ENCODE measurements at regions not wholly inside any gene's neighbourhood (a gene's known extent, or its start where the extent isn't known, plus 50 kb on each side); places are given as distances from the start of the nearest gene placed in this dataset.
A peak's percentile ranks its signal among the peaks of the same experiment; 100 is the strongest.

DNA sequence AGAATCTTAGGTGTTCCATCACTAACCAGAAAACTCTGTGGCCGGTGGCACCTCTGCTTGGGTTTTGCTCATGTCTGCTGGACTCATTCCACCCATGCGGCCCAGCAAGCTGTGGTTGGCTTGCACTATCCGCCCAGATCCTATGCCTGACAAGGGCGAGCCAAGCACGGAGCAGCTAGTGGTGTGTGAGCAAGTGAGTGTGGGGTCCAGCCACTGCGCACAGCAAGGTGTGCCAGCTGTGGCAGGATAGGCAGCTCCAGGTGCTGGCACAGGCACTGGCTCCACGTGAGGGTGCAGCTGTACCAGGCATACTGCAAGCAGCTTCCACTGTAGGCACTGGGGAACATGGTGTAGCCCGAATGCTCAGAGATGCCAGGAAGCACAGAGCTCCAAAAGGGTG is 813.7 kb upstream of the CNTN5 start:
- Histone ChIP-seq H3K79me2 (ENCODE audit: control insufficient read depth, insufficient read depth, low read length) (no peaks in the 10 kb centered on the region), H3K27ac (ENCODE audit: low read depth, low read length) (no peak overlapping the region), H2BK120ac (ENCODE audit: low read depth, low read length) (no peak overlapping the region), H3K27me3 (ENCODE audit: insufficient read depth, low read length, poor library complexity) (no peaks in the 10 kb centered on the region), H3K4me1 (ENCODE audit: control insufficient read depth, low read depth, low read length) (no peaks in the 10 kb centered on the region), H3K79me1 (ENCODE audit: low read length) (no peaks in the 10 kb centered on the region), H4K5ac (ENCODE audit: low read length) (no peak overlapping the region), H3K36me3 (ENCODE audit: control insufficient read depth, insufficient read depth, low read length) (no peaks in the 10 kb centered on the region), H3K4ac (ENCODE audit: low read depth, low read length) (no peak overlapping the region), H3K23ac (ENCODE audit: low read length) (no peak overlapping the region), H3K4me3 (ENCODE audit: low read length) (no peak overlapping the region), H3K9ac (ENCODE audit: low read length) (no peak overlapping the region), H2BK5ac (ENCODE audit: low read length) (no peak overlapping the region), H4K8ac (ENCODE audit: low read depth, low read length) (no peak overlapping the region), H2AK5ac (ENCODE audit: low read length) (no peak overlapping the region), H2BK15ac (replicated peaks; ENCODE audit: low read depth) (no peak overlapping the region), H3K18ac (ENCODE audit: low read length) (no peak overlapping the region), H3K4me2 (ENCODE audit: low read length) (no peak overlapping the region), H3K56ac (ENCODE audit: low read length) (no peak overlapping the region)
- no peak for DNase-seq
- no CpG with 5 or more reads among the region's 8 CpGs for WGBS (ENCODE audit: extremely low coverage, insufficient coverage, low lambda C conversion rate)

DNA sequence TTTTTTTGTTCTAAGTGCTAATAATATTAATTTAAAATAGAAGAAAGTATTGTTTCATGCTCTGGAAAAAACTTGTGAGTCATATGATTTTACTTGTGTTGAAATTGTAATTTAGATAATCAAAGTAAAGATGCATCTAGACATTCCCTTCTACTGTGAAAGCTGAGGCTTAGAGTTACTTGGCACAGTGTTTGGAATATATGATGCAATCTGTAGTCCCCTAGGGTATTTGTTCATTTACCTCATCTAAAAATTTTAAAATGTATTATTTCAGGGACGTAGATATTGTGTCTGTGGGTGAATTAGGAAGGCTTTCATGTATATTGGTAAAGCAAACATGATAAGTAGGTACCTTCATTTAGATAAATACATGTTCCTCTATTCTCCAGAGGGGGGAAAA is 793.5 kb upstream of the CNTN5 start:
- WGBS (ENCODE audit: extremely low coverage, insufficient coverage, low lambda C conversion rate): no CpG with 5 or more reads among the region's 1 CpG
- H3K27ac ChIP-seq (ENCODE audit: low read depth, low read length): no peak overlapping the region

DNA sequence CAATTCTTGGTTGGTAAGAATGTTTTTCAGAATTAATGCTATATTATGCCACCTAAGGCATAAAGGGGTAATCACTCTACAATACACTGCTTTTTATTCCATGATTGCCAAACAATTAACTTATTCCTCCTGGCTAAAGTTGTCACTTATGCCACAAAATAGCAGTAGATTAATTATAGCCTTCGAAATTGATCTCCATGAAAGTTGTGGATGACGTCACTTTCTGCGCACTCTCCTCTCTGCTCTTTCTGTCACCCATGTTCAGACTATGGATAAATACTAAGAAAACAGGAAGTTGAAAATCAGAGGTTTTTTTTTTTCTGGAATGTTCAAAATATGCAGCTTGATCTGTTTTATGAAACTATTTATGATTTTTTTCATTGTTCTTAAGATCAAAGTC is 790.1 kb upstream of the CNTN5 start:
- no CpG with 5 or more reads among the region's 3 CpGs for WGBS (ENCODE audit: extremely low coverage, insufficient coverage, low lambda C conversion rate)
- H3K9ac ChIP-seq (ENCODE audit: low read length): no peak overlapping the region
- H3K4me2 ChIP-seq (ENCODE audit: low read length): no peak overlapping the region

More for the DNA sequence above, 793.5 kb upstream of the CNTN5 start:
- Histone ChIP-seq H3K4me2 (ENCODE audit: low read length) (no peak overlapping the region), H4K8ac (ENCODE audit: low read depth, low read length) (no peak overlapping the region), H3K79me2 (ENCODE audit: control insufficient read depth, insufficient read depth, low read length) (no peaks in the 10 kb centered on the region), H4K5ac (ENCODE audit: low read length) (no peak overlapping the region), H2BK120ac (ENCODE audit: low read depth, low read length) (no peak overlapping the region), H3K23ac (ENCODE audit: low read length) (no peak overlapping the region), H3K4ac (ENCODE audit: low read depth, low read length) (no peak overlapping the region), H3K56ac (ENCODE audit: low read length) (no peak overlapping the region), H2AK5ac (ENCODE audit: low read length) (no peak overlapping the region), H3K36me3 (ENCODE audit: control insufficient read depth, insufficient read depth, low read length) (no peaks in the 10 kb centered on the region), H3K79me1 (ENCODE audit: low read length) (no peaks in the 10 kb centered on the region), H3K9ac (ENCODE audit: low read length) (no peak overlapping the region), H3K4me1 (ENCODE audit: control insufficient read depth, low read depth, low read length) (no peaks in the 10 kb centered on the region), H2BK5ac (ENCODE audit: low read length) (no peak overlapping the region), H2BK15ac (replicated peaks; ENCODE audit: low read depth) (no peak overlapping the region), H3K27me3 (ENCODE audit: insufficient read depth, low read length, poor library complexity) (no peaks in the 10 kb centered on the region), H3K18ac (ENCODE audit: low read length) (no peak overlapping the region), H3K4me3 (ENCODE audit: low read length) (no peak overlapping the region)
- DNase-seq: no peak

DNA sequence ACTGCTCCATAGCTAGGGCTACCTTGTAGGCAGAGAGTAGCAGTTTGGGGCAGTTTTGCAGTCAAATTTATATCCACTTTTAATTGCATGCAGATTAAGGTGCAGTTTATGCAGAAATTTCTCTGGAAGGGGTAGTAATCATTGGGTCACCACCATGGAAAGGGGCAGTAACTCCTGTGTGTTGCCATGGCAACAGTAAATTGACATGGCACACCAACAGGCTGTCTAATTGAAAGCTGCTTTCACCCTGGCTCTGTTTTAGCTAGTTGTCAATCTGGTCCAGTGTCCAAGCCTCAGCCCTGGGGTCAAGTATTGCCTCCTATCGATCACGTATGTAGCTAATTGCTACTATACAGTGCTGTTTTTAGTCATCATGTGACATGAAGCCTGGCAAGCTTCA is 786.1 kb upstream of the CNTN5 start:
- Histone ChIP-seq H3K56ac (ENCODE audit: low read length) (no peak overlapping the region), H3K4me1 (ENCODE audit: control insufficient read depth, low read depth, low read length) (no peaks in the 10 kb centered on the region)
- no CpG with 5 or more reads among the region's 2 CpGs for WGBS (ENCODE audit: extremely low coverage, insufficient coverage, low lambda C conversion rate)

More for the DNA sequence above, 790.1 kb upstream of the CNTN5 start:
- Histone ChIP-seq H2BK120ac (ENCODE audit: low read depth, low read length) (no peak overlapping the region), H3K56ac (ENCODE audit: low read length) (no peak overlapping the region), H3K4ac (ENCODE audit: low read depth, low read length) (no peak overlapping the region), H3K4me3 (ENCODE audit: low read length) (no peak overlapping the region), H3K23ac (ENCODE audit: low read length) (no peak overlapping the region), H3K36me3 (ENCODE audit: control insufficient read depth, insufficient read depth, low read length) (no peaks in the 10 kb centered on the region), H2AK5ac (ENCODE audit: low read length) (no peak overlapping the region), H2BK5ac (ENCODE audit: low read length) (no peak overlapping the region), H3K79me2 (ENCODE audit: control insufficient read depth, insufficient read depth, low read length) (no peaks in the 10 kb centered on the region), H3K4me1 (ENCODE audit: control insufficient read depth, low read depth, low read length) (no peaks in the 10 kb centered on the region), H3K18ac (ENCODE audit: low read length) (no peak overlapping the region), H3K27ac (ENCODE audit: low read depth, low read length) (no peak overlapping the region), H3K27me3 (ENCODE audit: insufficient read depth, low read length, poor library complexity) (no peaks in the 10 kb centered on the region), H4K8ac (ENCODE audit: low read depth, low read length) (no peak overlapping the region), H2BK15ac (replicated peaks; ENCODE audit: low read depth) (no peak overlapping the region), H4K5ac (ENCODE audit: low read length) (no peak overlapping the region), H3K79me1 (ENCODE audit: low read length) (no peaks in the 10 kb centered on the region)
- DNase-seq: no peak

DNA sequence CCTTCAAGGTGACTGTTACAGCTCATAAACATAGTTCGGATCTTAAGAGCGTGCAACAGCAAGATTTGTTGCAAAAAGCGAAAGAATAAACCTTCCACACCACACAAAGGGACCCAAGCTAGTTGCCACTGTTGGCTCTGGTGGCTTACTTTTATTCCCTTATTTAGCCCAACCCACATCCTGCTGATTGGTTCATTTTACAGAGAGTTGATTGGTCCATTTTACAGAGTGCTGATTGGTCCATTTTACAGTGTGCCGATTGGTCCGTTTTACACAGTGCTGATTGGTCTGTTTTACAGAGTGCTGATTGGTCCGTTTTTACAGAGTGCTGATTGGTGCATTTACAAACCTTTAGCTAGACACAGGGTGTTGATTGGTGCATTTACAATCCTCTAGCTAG is 776.9 kb upstream of the CNTN5 start:
- no peak overlapping the region for H3K56ac ChIP-seq (ENCODE audit: low read length)
- DNase-seq: no peak
- no peak overlapping the region for H3K23ac ChIP-seq (ENCODE audit: low read length)
- no peak overlapping the region for H3K4me2 ChIP-seq (ENCODE audit: low read length)
- no peak overlapping the region for H3K9ac ChIP-seq (ENCODE audit: low read length)
- H3K4me3 ChIP-seq (ENCODE audit: low read length): no peak overlapping the region
- no peaks in the 10 kb centered on the region for H3K79me2 ChIP-seq (ENCODE audit: control insufficient read depth, insufficient read depth, low read length)
- H2BK5ac ChIP-seq (ENCODE audit: low read length): no peak overlapping the region
- H3K79me1 ChIP-seq (ENCODE audit: low read length): no peaks in the 10 kb centered on the region
- no peak overlapping the region for H3K4ac ChIP-seq (ENCODE audit: low read depth, low read length)
- H3K27ac ChIP-seq (ENCODE audit: low read depth, low read length): no peak overlapping the region
- H4K5ac ChIP-seq (ENCODE audit: low read length): no peak overlapping the region
- no peak overlapping the region for H4K8ac ChIP-seq (ENCODE audit: low read depth, low read length)
- no peak overlapping the region for H2BK120ac ChIP-seq (ENCODE audit: low read depth, low read length)
- no peak overlapping the region for H3K18ac ChIP-seq (ENCODE audit: low read length)
- no peaks in the 10 kb centered on the region for H3K4me1 ChIP-seq (ENCODE audit: control insufficient read depth, low read depth, low read length)
- H3K27me3 ChIP-seq (ENCODE audit: insufficient read depth, low read length, poor library complexity): no peaks in the 10 kb centered on the region
- no peak overlapping the region for H2BK15ac ChIP-seq (replicated peaks; ENCODE audit: low read depth)
- no CpG with 5 or more reads among the region's 6 CpGs for WGBS (ENCODE audit: extremely low coverage, insufficient coverage, low lambda C conversion rate)
- H3K36me3 ChIP-seq (ENCODE audit: control insufficient read depth, insufficient read depth, low read length): no peaks in the 10 kb centered on the region
- H2AK5ac ChIP-seq (ENCODE audit: low read length): no peak overlapping the region

More for the DNA sequence above, 786.1 kb upstream of the CNTN5 start:
- Histone ChIP-seq H3K4me2 (ENCODE audit: low read length) (no peak overlapping the region), H2AK5ac (ENCODE audit: low read length) (no peak overlapping the region), H3K27ac (ENCODE audit: low read depth, low read length) (no peak overlapping the region), H3K4ac (ENCODE audit: low read depth, low read length) (no peak overlapping the region), H2BK15ac (replicated peaks; ENCODE audit: low read depth) (no peak overlapping the region), H2BK5ac (ENCODE audit: low read length) (no peak overlapping the region), H3K79me1 (ENCODE audit: low read length) (no peaks in the 10 kb centered on the region), H4K5ac (ENCODE audit: low read length) (no peak overlapping the region), H4K8ac (ENCODE audit: low read depth, low read length) (no peak overlapping the region), H3K79me2 (ENCODE audit: control insufficient read depth, insufficient read depth, low read length) (no peaks in the 10 kb centered on the region), H3K9ac (ENCODE audit: low read length) (no peak overlapping the region), H3K36me3 (ENCODE audit: control insufficient read depth, insufficient read depth, low read length) (no peaks in the 10 kb centered on the region), H3K27me3 (ENCODE audit: insufficient read depth, low read length, poor library complexity) (no peaks in the 10 kb centered on the region), H3K4me3 (ENCODE audit: low read length) (no peak overlapping the region), H3K18ac (ENCODE audit: low read length) (no peak overlapping the region), H3K23ac (ENCODE audit: low read length) (no peak overlapping the region), H2BK120ac (ENCODE audit: low read depth, low read length) (no peak overlapping the region)
- DNase-seq: peak; percentile 22

DNA sequence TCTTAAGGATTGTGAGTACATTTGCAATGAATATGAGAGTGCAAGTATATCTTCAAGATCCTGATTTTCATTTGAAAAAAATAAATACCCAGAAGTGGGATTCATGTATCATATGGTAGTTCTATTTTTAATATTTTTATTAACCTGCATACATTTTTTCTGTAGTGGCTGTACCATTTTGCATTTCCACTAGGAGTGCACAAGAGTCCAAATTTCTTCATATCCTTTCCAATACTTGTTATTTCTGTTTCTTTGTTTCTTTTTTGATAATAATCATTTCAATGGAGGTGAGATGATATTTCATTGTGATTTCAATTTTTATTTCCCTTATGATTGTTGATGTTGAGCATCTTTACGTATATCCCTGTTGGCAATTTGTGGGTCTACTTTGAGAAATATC is 759.8 kb upstream of the CNTN5 start:
- no CpG with 5 or more reads among the region's 1 CpG for WGBS (ENCODE audit: extremely low coverage, insufficient coverage, low lambda C conversion rate)
- H3K4me1 ChIP-seq (ENCODE audit: control insufficient read depth, low read depth, low read length): no peaks in the 10 kb centered on the region
- H3K36me3 ChIP-seq (ENCODE audit: control insufficient read depth, insufficient read depth, low read length): no peaks in the 10 kb centered on the region
- no peaks in the 10 kb centered on the region for H3K27me3 ChIP-seq (ENCODE audit: insufficient read depth, low read length, poor library complexity)
- H2BK5ac ChIP-seq (ENCODE audit: low read length): no peak overlapping the region
- H2AK5ac ChIP-seq (ENCODE audit: low read length): no peak overlapping the region
- no peak overlapping the region for H4K5ac ChIP-seq (ENCODE audit: low read length)
- no peak overlapping the region for H3K4me2 ChIP-seq (ENCODE audit: low read length)
- H3K79me2 ChIP-seq (ENCODE audit: control insufficient read depth, insufficient read depth, low read length): no peaks in the 10 kb centered on the region
- H3K4ac ChIP-seq (ENCODE audit: low read depth, low read length): no peak overlapping the region
- H3K9ac ChIP-seq (ENCODE audit: low read length): no peak overlapping the region
- no peak overlapping the region for H3K27ac ChIP-seq (ENCODE audit: low read depth, low read length)
- H3K4me3 ChIP-seq (ENCODE audit: low read length): no peak overlapping the region
- no peak overlapping the region for H3K18ac ChIP-seq (ENCODE audit: low read length)
- no peak for DNase-seq
- H3K23ac ChIP-seq (ENCODE audit: low read length): no peak overlapping the region
- H3K56ac ChIP-seq (ENCODE audit: low read length): no peak overlapping the region
- no peaks in the 10 kb centered on the region for H3K79me1 ChIP-seq (ENCODE audit: low read length)
- H2BK120ac ChIP-seq (ENCODE audit: low read depth, low read length): no peak overlapping the region
- no peak overlapping the region for H2BK15ac ChIP-seq (replicated peaks; ENCODE audit: low read depth)
- H4K8ac ChIP-seq (ENCODE audit: low read depth, low read length): no peak overlapping the region

All from mesendoderm (in vitro differentiated cells).